HEK293 (cell line): ENCODE measurements at regions not wholly inside any gene's neighbourhood (a gene's known extent, or its start where the extent isn't known, plus 50 kb on each side); places are given as distances from the start of the nearest gene placed in this dataset.
A peak's percentile ranks its signal among the peaks of the same experiment; 100 is the strongest.

ENCODE experiments used
- CTCF ChIA-PET: fragments of 350-600 bp; formaldehyde crosslinking; extraction: SDS; loops from one replicate; lab custom pipeline; 2021; ENCODE audit warnings: antibody characterized with exemption; lab: Yijun Ruan, JAX
- POLR2A ChIA-PET: fragments of 300-600 bp; formaldehyde crosslinking; extraction: SDS; loops from one replicate; lab custom pipeline; 2020; ENCODE audit warnings: antibody characterized with exemption, inconsistent platforms; lab: Yijun Ruan, JAX
- H3K27ac ChIP-seq: fragments of 200-500 bp; sonication (Bioruptor generic); 2 replicates; pipeline ENCODE4 v1.5.1; 2014; ENCODE audit warnings: low read depth, low read length, control low read depth, inconsistent platforms; ENCODE audit errors: extremely low read depth
- H3K36me3 ChIP-seq, 2 experiments: fragments of 200-500 bp in 1 of 2; sonication (Bioruptor generic) in 1 of 2; 1 replicate in 1 of 2; 2 replicates in 1 of 2; pipeline ENCODE4 v1.5.1; 2014 to 2017; ENCODE audit warnings: inconsistent platforms in 2 of 2, low read length in 2 of 2; ENCODE audit not compliant: control insufficient read depth in 2 of 2, insufficient read depth in 1 of 2
- H3K4me1 ChIP-seq: fragments of 200-500 bp; sonication (Bioruptor generic); 2 replicates; pipeline ENCODE4 v1.5.1; 2014; ENCODE audit warnings: mild to moderate bottlenecking, low read length, inconsistent platforms; ENCODE audit not compliant: control insufficient read depth, insufficient read depth
- H3K4me3 ChIP-seq: 2 replicates; pipeline ENCODE4 v1.5.1; 2011; ENCODE audit warnings: low read depth, mild to moderate bottlenecking, control low read depth, low read length, moderate library complexity
- H3K9me3 ChIP-seq: fragments of 200-500 bp; sonication (Bioruptor generic); 2 replicates; pipeline ENCODE4 v1.5.1; 2014; ENCODE audit warnings: low read depth, low read length, inconsistent platforms; ENCODE audit not compliant: control insufficient read depth, insufficient read depth
- HOXC10 ChIP-seq: sonication (generic); formaldehyde crosslinking; IDR thresholded peaks from 2 replicates; pipeline ENCODE4 v1.8.1; 2023; ENCODE audit warnings: mild to moderate bottlenecking, missing genetic modification reagents
- KLF10 ChIP-seq: fragments of 450-650 bp; IDR thresholded peaks from 2 replicates; pipeline ENCODE4 v1.5.1; 2018; ENCODE audit warnings: missing biosample characterization, mild to moderate bottlenecking, missing genetic modification characterization
- SP7 ChIP-seq: fragments of 450-650 bp; formaldehyde crosslinking; IDR thresholded peaks from 2 replicates; pipeline ENCODE4 v1.5.1; 2016; ENCODE audit warnings: missing biosample characterization, missing genetic modification characterization
- TSHZ1 ChIP-seq: fragments of 450-650 bp; formaldehyde crosslinking; IDR thresholded peaks from 2 replicates; pipeline ENCODE4 v1.5.1; 2016; ENCODE audit warnings: missing biosample characterization, missing genetic modification characterization, borderline replicate concordance
- ZBTB8A ChIP-seq: fragments of 450-650 bp; formaldehyde crosslinking; IDR thresholded peaks from 2 replicates; pipeline ENCODE4 v1.5.1; 2016; ENCODE audit warnings: missing biosample characterization, missing genetic modification characterization
- ZFP37 ChIP-seq: fragments of 450-650 bp; formaldehyde crosslinking; IDR thresholded peaks from 2 replicates; pipeline ENCODE4 v1.5.1; 2016; ENCODE audit warnings: missing biosample characterization, missing genetic modification characterization
- ZNF121 ChIP-seq: fragments of 450-650 bp; formaldehyde crosslinking; IDR thresholded peaks from 2 replicates; pipeline ENCODE4 v1.5.1; 2016; ENCODE audit warnings: missing biosample characterization, missing genetic modification characterization
- ZNF16 ChIP-seq: fragments of 450-650 bp; formaldehyde crosslinking; IDR thresholded peaks from 2 replicates; pipeline ENCODE4 v1.5.1; 2016; ENCODE audit warnings: low read depth, missing biosample characterization, missing genetic modification characterization
- ZNF175 ChIP-seq: fragments of 450-650 bp; formaldehyde crosslinking; IDR thresholded peaks from 2 replicates; pipeline ENCODE4 v1.5.1; 2016; ENCODE audit warnings: missing biosample characterization, missing genetic modification characterization
- ZNF221 ChIP-seq: fragments of 450-650 bp; formaldehyde crosslinking; IDR thresholded peaks from 2 replicates; pipeline ENCODE4 v1.5.1; 2017; ENCODE audit warnings: missing biosample characterization, missing genetic modification characterization, borderline replicate concordance
- ZNF426 ChIP-seq: fragments of 450-650 bp; formaldehyde crosslinking; IDR thresholded peaks from 2 replicates; pipeline ENCODE4 v1.5.1; 2017; ENCODE audit warnings: missing biosample characterization, missing genetic modification characterization, mild to moderate bottlenecking, inconsistent platforms, moderate library complexity
- ZNF558 ChIP-seq: fragments of 450-650 bp; formaldehyde crosslinking; IDR thresholded peaks from 2 replicates; pipeline ENCODE4 v1.5.1; 2016; ENCODE audit warnings: missing biosample characterization, missing genetic modification characterization
- ZNF626 ChIP-seq: fragments of 450-650 bp; sonication (Bioruptor Pico); formaldehyde crosslinking; IDR thresholded peaks from 2 replicates; pipeline ENCODE4 v1.5.1; 2018; ENCODE audit warnings: missing biosample characterization, missing genetic modification characterization, inconsistent platforms
- ZNF654 ChIP-seq: fragments of 450-650 bp; formaldehyde crosslinking; IDR thresholded peaks from 2 replicates; pipeline ENCODE4 v1.5.1; 2016; ENCODE audit warnings: low read depth, missing biosample characterization, missing genetic modification characterization
- ZNF664 ChIP-seq: fragments of 450-650 bp; formaldehyde crosslinking; IDR thresholded peaks from 2 replicates; pipeline ENCODE4 v1.5.1; 2016; ENCODE audit warnings: missing biosample characterization, missing genetic modification characterization
- ZNF701 ChIP-seq: fragments of 450-650 bp; formaldehyde crosslinking; IDR thresholded peaks from 2 replicates; pipeline ENCODE4 v1.5.1; 2016; ENCODE audit warnings: missing biosample characterization, missing genetic modification characterization
- TF ChIP-seq, protein P1 (sequence below): fragments of 450-650 bp; formaldehyde crosslinking; IDR thresholded peaks from 2 replicates; pipeline ENCODE4 v1.5.1; 2016; ENCODE audit warnings: missing biosample characterization, missing genetic modification characterization

GRCh38 chr11:55497068-55497467 is 57.2 kb upstream of the OR4C15 start (continued):
- TF ChIP-seq TSHZ1 (tag by site-specific recombination) = no peak
- no peak for TF ChIP-seq ZNF16 (tag by site-specific recombination)
- no peak for TF ChIP-seq ZFP37 (tag by site-specific recombination)

- no peak overlapping the region for H3K27ac ChIP-seq
- no peaks in the 10 kb centered on the region for H3K36me3 ChIP-seq
- no peak overlapping the region for H3K4me3 ChIP-seq
- no peaks in the 10 kb centered on the region for H3K4me1 ChIP-seq
- no peaks in the 10 kb centered on the region for H3K9me3 ChIP-seq
- TF ChIP-seq ZNF558 (tag by site-specific recombination) (no peak), ZBTB8A (tag by site-specific recombination) (no peak), ZFP37 (tag by site-specific recombination) (no peak), ZNF664 (no peak), SP7 (tag by site-specific recombination) (no peak), HOXC10 (CRISPR knock-in tag) (no peak), ZNF121 (tag by site-specific recombination) (no peak), ZNF175 (tag by site-specific recombination) (no peak), KLF10 (tag by site-specific recombination) (no peak), ZNF426 (tag by site-specific recombination) (no peak), ZNF221 (tag by site-specific recombination) (no peak), ZNF701 (tag by site-specific recombination) (no peak)
- TF ChIP-seq, protein P1, sequence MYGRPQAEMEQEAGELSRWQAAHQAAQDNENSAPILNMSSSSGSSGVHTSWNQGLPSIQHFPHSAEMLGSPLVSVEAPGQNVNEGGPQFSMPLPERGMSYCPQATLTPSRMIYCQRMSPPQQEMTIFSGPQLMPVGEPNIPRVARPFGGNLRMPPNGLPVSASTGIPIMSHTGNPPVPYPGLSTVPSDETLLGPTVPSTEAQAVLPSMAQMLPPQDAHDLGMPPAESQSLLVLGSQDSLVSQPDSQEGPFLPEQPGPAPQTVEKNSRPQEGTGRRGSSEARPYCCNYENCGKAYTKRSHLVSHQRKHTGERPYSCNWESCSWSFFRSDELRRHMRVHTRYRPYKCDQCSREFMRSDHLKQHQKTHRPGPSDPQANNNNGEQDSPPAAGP = no peak
- ChIA-PET POLR2A (no interaction called here), CTCF (no interaction called here)
Measured at GRCh38 chr11:55501014-55501413, 53.3 kb upstream of the OR4C15 start.

GRCh38 chr11:55503449-55503848 is 50.8 kb upstream of the OR4C15 start:
- H3K4me3 ChIP-seq = no peak overlapping the region
- POLR2A ChIA-PET = no interaction called here
- no peaks in the 10 kb centered on the region for H3K4me1 ChIP-seq
- H3K36me3 ChIP-seq = no peaks in the 10 kb centered on the region
- H3K27ac ChIP-seq = no peak overlapping the region
- no peaks in the 10 kb centered on the region for H3K9me3 ChIP-seq
- CTCF ChIA-PET = no interaction called here
- TF ChIP-seq ZNF626 (no peak), ZNF654 (tag by site-specific recombination) (peak; percentile 7; the same call in 1 of the 2 replicates)
